Raji (cell line): ENCODE measurements at regions not wholly inside any gene's neighbourhood (a gene's known extent, or its start where the extent isn't known, plus 50 kb on each side); places are given as distances from the start of the nearest gene placed in this dataset.

Experiments
- POLR2A ChIP-seq: IDR thresholded peaks from 2 replicates; pipeline ENCODE4 v1.6.1; 2011; ENCODE audit warnings: low read depth, low read length, control low read depth; ENCODE audit not compliant: insufficient read depth

DNA sequence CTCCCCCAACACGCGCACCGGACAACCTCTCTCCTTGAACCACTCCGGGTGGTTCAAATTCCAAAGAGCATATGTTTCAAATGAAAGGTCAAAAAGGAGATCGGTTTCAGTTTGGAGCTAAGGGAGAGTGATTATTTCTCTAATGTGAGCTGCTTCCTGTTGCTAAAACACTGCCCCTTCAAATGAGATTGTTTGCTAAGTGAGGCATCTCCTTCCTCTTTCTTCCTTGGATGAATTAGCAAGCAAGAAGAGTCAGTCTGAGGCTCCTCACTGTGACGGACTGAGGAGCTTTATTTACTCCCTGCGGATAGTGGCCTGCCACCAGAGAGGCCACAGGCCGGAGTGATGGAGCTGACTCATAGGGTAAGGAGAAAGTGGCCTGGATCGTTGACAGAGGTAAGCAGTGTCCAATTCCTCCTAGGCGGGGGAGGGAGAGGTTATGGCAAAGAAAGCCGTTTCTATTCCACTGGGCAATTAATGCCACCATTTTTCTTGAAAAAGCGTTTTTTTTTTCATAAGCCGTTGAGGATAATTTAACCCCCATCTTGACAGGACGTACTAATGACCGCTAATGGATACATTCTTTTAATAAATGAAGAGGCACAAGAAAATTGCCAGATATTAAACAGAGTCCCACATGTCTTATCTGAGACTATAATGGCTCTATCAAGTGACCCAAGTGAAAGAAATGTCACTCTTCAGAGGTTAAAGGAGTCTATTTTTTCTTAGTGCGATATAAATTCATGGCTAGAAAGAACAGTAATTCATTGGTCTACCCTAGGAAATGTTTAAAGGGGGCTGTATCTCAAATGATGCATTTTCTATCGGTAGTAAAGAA is 167.0 kb upstream of the ANKRD28 start:
- no peak for TF ChIP-seq POLR2A

DNA sequence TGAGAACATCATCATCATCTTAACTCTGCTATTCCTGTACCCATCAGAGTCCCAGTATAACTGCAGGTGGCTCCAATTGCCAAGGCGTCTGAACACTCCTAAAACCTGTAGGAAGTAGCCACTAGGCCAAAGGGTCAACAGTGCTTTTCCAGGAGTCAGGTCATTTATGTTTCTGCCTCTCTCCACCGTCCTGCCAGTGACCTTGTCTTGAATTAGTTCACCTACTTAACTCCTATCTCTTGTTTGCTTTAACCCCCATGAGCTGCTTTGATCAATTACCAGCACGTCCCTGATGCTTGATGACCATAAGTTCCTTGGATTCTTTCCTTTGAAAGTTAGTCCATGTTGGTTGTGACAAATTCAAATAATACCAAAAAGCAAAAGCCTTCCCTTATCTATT is 169.8 kb upstream of the ANKRD28 start:
- no peak for TF ChIP-seq POLR2A

DNA sequence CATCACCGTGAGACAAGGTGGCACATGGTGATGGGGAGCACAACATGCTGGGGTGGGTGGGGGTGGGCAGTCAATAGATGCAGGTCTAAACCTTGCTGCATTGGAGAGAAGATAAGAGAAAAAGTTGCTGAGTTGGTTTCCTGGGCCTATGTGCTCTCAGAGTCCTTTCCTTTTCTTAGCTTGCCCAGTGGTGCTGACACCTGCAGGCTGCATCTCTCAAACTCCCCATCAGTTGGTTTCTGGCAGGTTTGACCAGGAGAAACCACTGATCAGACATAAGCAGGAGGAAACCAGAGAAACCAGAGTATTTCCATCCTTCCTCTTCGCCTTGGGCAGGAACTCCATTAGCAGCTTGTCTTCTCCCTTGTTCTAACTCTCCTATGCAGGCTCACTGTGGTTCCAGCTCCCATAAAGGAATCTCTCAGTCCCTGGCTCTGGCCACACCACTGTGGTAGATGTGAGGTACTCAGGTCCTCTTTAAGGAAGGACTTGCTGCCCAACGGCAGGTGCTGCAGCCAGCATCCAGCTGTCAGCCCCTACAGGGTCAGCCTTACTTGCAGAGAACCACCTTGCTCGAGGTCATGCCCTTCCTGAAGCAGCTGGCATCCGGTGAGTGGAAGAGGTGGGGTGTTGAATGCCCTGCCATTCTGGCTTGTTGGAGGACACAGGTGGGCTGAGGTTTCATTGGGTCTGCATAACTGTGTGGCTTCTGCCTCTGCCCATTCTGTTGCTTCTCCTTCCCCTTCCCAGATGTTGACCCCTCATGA is 172.3 kb upstream of the ANKRD28 start:
- TF ChIP-seq POLR2A, result no peak

DNA sequence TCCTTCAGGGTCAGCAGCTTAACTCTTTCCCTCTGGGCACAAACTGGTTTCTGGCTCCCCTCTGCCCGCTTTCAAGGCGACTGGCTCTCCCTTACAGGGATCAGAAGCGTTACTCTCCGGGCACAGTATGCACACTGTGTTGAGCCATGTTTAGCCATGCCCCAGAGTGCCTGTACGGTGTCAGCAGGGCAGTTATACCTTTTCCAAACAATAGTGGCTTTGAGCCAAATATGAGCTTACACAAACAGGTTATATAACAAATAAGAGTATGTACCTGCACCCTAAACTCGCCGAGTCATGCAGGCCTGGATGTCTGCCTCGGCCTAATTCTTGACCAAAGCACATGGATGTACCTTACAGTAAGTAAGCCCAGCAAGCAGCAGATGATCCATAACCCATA is 175.6 kb upstream of the ANKRD28 start:
- no peak for TF ChIP-seq POLR2A

DNA sequence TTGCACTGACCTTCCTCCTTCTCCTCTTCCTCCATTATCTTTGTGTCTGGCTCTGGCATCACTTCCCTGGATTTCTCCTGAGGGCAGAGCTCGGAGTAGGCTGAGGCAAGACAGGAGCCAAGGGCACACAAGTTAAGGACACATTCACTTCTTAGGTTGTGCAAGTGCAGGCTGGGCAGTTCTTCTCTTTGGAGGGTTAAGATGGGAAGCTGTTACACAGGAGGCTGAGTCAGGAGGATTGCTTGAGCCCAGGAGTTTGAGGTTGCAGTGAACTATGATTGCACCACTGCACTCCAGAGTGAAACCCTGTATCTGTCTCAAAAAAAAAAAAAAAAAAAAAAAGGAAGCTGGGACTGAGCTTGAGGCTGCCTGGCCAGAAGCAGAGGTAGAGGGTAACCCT is 176.2 kb upstream of the ANKRD28 start:
- no peak for TF ChIP-seq POLR2A

DNA sequence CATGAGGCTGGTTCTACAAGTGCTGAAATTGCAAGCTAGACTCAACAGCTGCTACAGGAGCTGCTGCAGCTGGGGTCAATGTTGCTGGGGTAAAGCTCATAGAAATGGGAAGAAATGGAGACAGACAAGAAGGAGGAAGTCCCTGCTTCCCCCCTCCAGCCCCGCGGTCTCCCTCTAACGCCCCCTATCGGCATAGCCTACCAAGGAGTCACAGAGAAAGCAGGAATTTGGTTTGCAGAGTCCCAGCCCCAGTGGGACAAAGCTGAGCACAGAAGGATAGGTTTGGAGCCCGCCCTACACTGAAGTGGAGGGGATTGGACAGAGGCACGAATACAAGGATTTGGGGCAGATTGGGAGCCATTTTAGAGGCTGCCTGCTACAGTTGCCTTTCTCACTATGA is 176.9 kb upstream of the ANKRD28 start:
- TF ChIP-seq POLR2A, result no peak

DNA sequence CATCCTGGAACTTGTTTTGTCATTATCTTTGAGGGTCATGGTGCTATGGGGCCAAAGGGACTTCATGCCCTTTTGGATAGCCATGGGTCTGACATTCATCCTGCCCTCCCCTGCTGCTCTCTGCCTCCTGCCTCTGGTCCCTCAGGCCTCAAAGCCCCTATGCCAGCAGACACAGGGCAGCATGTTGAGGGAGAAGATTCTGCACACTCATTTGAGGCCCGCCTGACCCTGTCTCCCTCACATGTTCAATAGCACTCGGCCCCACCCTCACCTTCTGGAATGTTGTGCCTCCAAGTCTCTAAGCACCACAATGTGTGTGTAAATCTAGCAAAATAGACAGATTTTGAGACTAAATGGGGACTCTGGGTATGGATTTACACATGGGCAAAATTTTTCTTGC is 178.7 kb upstream of the ANKRD28 start:
- no peak for TF ChIP-seq POLR2A

DNA sequence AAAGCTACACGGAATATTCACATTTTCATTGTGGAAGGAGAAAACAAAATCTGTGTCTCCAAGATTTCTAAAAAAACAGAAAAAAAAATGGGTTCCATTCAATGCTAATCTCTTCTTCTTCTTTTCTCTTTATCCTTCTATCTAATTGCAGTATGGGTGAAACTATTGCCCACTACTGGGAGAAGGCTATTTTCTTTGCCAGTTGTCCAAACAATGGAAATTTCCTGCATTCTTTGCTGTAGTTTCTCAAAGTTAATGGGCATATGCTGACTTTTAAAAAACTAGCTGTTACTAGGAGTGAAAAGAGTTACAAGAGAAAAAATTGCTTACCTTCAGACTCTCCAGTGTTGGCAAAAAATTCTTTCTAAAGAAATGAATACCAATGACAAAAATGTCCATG is 179.3 kb upstream of the ANKRD28 start:
- TF ChIP-seq POLR2A, result no peak

DNA sequence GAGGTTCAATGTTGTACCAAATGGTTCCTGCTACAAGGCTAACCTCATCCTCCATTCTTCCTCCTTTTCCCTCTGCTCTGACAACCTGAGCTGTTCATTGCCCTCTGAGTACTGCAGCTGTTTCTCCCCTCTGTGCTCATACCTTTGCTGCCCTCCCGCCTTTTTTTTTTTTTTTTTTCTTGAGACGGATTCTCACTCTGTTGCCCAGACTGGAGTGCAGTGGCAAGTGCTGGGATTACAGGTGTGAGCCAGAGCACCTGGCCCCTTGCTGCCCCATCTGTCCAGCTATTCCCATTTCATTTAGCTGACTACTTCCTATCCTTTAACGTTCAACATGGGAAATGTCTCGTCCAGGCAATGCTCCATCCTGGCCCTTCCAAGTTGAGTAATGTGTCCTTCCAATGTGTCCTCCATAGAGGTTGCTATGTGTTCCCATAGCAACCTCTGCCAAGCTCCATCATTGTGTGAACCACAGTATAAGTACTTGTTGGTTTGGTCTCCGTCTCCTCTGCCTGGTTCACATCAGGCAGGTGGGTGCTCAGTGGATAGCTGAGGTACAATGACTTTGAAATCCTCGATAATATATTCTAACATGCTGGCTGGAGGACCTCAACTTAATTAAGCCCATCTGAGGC is 179.9 kb upstream of the ANKRD28 start:
- TF ChIP-seq POLR2A, result no peak

DNA sequence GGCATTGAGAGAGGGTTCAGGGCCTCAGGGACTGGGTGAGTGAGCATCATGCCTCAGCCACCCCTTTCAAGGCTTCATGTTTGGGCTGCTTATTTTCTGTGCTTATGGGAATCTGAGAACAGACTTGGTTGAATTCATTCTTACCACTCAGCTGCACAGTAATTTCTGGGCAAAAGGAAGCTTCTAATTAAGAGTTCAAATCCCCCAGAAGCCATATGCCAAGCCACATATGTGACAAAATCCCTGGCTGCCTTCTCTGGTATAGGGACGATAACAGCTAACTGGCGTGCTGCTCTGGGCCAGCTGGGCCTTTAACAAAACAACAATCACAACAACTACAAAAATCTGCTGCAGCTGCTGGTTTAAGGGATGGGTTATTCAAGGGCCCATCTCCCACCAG is 181.0 kb upstream of the ANKRD28 start:
- no peak for TF ChIP-seq POLR2A

DNA sequence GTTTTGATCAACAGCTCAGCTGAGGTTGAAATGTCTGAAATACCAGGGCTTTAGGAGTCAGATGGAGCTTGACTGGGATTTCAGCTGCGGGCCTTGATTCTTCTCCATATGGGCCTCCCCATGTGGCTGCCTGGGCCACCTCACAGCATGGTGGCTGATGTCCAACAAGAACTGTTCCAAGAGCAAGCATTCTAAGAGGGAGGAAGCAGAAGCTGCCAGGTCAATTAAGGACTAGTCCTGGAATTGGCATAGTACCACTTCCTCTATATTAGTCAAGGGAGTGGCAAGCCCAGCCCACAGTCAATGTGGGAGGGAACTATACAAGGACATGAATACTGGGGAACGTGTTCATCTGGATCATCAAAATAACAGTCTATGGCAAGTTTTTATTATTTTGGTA is 181.7 kb upstream of the ANKRD28 start:
- TF ChIP-seq POLR2A, result no peak

DNA sequence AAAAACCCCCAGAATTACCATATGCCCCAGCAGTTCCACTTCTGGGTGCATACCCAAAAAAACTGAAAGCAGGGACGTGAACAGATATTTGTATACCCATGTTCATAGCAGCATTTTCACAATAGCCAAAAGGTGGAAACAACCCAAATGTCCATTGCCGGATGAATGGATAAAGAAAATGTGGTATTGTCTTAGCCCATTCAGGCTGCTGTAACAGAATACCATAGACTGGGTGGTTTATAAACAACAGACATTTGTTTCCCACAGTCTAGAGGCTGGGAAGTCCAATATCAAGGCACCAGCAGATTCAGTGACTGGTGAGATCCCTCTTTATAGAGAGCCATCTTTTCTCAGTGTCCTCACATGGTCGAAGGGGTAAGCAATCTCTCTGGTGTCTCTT is 182.1 kb upstream of the ANKRD28 start:
- TF ChIP-seq POLR2A, result no peak

DNA sequence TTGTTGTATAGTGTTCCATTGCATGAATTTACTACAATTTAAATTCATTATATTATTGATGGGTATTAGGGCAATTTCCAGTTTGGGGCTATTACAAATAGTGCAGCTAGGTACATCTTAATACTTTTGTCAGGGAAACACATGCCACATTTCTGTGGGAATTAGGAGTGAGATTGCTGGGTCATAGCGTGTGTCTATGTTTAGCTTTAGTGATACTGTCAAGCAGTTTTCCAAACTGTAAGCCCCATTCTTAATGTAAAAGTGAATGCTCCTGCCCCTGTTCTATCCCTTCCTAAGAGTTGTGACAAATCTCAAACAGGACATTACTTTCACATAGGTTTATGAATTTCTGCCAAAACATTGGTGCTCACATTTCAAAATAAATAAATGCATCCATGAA is 184.5 kb upstream of the ANKRD28 start:
- no peak for TF ChIP-seq POLR2A

DNA sequence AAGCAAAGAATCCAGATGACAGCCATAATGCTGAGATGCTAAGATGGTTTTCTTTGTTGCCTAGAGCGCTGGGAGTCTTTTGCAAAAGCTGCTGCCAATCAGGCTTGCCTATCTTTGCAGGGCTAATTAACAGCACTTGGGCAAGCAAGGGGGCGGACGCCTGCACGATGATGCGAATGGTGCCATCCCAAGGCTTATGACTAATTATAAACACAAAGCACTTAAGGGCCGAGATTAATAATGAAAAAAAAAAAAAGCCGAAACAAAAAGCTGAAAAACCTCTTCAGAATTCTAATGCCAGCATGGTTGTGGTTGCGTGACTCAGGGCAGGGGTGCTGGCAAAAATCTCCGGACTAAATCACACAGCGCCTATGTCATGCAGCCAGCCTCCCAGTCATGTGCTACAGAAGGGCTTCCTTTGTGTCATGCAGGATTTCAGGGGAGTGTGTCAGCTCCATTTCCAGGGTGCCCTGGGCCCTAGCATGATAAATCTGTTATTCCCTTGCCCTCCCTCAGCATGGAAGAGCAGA is 185.0 kb upstream of the ANKRD28 start:
- TF ChIP-seq POLR2A, result no peak

DNA sequence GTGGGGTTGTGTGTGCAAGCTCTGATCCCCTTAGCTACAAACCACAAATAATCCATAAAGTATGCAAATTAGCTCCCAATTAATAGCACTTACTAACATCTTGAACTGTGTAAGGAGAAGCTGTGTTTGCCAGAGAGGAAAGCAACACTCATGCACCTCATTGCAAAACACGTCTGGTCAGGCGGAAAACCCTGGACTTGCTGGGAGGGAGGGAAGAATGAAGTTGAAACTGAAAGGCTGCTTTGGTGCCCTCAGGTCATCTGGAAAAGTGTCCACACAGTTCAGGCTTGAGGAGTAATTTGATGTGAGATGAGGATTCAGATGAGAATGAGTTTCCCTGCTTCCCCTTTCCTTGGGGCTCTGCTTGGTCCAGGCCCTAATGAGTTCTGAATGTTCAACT is 185.5 kb upstream of the ANKRD28 start:
- no peak for TF ChIP-seq POLR2A

DNA sequence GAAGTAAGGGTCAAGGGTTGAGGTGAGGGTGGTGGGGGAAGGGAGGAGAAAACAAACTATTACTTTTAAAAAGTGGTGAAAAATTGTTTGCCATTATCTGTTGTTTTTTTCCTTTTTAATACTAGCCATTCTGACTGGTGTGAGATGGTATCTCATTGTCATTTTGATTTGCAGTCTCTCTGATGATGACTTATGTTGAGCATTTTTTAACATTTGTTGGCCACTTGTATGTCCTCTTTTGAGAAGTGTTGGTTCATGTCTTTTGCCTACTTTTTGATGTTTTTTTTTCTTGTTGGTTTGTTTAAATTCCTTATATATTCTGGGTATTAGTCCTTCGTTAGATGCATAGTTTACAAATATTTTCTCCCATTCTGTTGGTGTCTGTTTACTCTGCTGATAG is 185.9 kb upstream of the ANKRD28 start:
- no peak for TF ChIP-seq POLR2A
